ENCODE measurements at regions not wholly inside any gene's neighbourhood (a gene's known extent, or its start where the extent isn't known, plus 50 kb on each side); places are given as distances from the start of the nearest gene placed in this dataset.
"Not testable (repeated sequence)": the region's sequence is repeated elsewhere in the genome, so short reads cannot be mapped to it uniquely, and the experiment has no call there.

DNA sequence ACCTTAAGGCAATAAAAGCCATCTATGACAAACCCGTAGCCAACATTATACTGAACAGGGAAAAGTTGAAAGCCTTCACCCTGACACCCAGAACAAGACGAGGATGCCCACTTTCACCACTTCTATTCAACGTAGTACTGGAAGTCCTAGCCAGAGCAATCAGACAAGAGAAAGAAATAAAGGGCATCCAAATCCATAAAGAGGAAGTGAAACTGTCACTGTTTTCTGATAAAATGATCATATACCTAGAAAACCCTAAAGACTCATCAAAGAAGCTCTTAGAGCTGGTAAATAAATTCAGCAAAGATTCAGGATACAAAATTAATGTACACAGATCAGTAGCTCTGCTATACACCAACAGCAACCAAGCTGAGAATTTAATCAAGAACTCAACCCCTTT, 1561.9 kb upstream of the CELF4 start:
- TF ChIP-seq, protein P1, sequence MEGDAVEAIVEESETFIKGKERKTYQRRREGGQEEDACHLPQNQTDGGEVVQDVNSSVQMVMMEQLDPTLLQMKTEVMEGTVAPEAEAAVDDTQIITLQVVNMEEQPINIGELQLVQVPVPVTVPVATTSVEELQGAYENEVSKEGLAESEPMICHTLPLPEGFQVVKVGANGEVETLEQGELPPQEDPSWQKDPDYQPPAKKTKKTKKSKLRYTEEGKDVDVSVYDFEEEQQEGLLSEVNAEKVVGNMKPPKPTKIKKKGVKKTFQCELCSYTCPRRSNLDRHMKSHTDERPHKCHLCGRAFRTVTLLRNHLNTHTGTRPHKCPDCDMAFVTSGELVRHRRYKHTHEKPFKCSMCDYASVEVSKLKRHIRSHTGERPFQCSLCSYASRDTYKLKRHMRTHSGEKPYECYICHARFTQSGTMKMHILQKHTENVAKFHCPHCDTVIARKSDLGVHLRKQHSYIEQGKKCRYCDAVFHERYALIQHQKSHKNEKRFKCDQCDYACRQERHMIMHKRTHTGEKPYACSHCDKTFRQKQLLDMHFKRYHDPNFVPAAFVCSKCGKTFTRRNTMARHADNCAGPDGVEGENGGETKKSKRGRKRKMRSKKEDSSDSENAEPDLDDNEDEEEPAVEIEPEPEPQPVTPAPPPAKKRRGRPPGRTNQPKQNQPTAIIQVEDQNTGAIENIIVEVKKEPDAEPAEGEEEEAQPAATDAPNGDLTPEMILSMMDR (IDR thresholded peaks at IDR 0.05) = not testable (repeated sequence)
- TF ChIP-seq POLR2A (IDR thresholded peaks at IDR 0.05) = not testable (repeated sequence)

Measured in Peyer's patch (tissue), 4 donors.